Muscle of leg (tissue), 3 donors: ENCODE measurements at regions not wholly inside any gene's neighbourhood (a gene's known extent, or its start where the extent isn't known, plus 50 kb on each side); places are given as distances from the start of the nearest gene placed in this dataset.

Source experiments
- DNase-seq: peaks from one replicate; pipeline ENCODE4 v3.0.0; 2013
- H3K27ac ChIP-seq: one replicate; pipeline ENCODE4 v1.5.1; 2013; ENCODE audit warnings: mild to moderate bottlenecking, low read length, control low read depth
- H3K27me3 ChIP-seq: one replicate; pipeline ENCODE4 v1.6.1; 2013; ENCODE audit warnings: low read length; ENCODE audit not compliant: control insufficient read depth, insufficient read depth
- H3K36me3 ChIP-seq: one replicate; pipeline ENCODE4 v1.6.1; 2013; ENCODE audit warnings: low read length; ENCODE audit not compliant: control insufficient read depth, insufficient read depth
- H3K4me1 ChIP-seq: one replicate; pipeline ENCODE4 v1.6.1; 2013; ENCODE audit warnings: low read length; ENCODE audit not compliant: control insufficient read depth, insufficient read depth
- H3K4me3 ChIP-seq: one replicate; pipeline ENCODE4 v1.5.1; 2013; ENCODE audit warnings: low read length, control low read depth
- H3K9me3 ChIP-seq: replicated peaks from 2 replicates; pipeline ENCODE4 v1.6.1; 2013; ENCODE audit warnings: low read depth, low read length; ENCODE audit not compliant: control insufficient read depth
- WGBS: methylation state at CpG from one replicate; pipeline ENCODE4 v1.1.5; 2013; ENCODE audit warnings: missing lambda C conversion rate; ENCODE audit not compliant: insufficient coverage; 5-methylcytosine and 5-hydroxymethylcytosine counted together

GRCh38 chr5:163385824-163386223 is 51.6 kb upstream of the CCNG1 start:
- Histone ChIP-seq H3K27me3 (no peaks in the 10 kb centered on the region), H3K4me3 (no peak overlapping the region), H3K27ac (peak overlapping the region; percentile 60), H3K9me3 (no peaks in the 10 kb centered on the region), H3K36me3 (no peaks in the 10 kb centered on the region), H3K4me1 (no peaks in the 10 kb centered on the region)
- whole genome bisulfite sequencing: no CpG with 5 or more reads among the region's 1 CpG
- DNase-seq: no peak

GRCh38 chr5:163386352-163386751 is 51.0 kb upstream of the CCNG1 start:
- H3K27me3 ChIP-seq: no peaks in the 10 kb centered on the region

GRCh38 chr5:163387589-163388343 is 49.6 kb upstream of the CCNG1 start:
- no peaks in the 10 kb centered on the region for H3K27me3 ChIP-seq
- 20% methylated on average over 1 of the region's 5 CpGs for WGBS

More at GRCh38 chr5:163386352-163386751, 51.0 kb upstream of the CCNG1 start:
- Histone ChIP-seq H3K27ac (no peak overlapping the region), H3K4me3 (no peak overlapping the region), H3K4me1 (no peaks in the 10 kb centered on the region), H3K9me3 (no peaks in the 10 kb centered on the region), H3K36me3 (no peaks in the 10 kb centered on the region)
- peak; percentile 8 for DNase-seq

More at GRCh38 chr5:163387589-163388343, 49.6 kb upstream of the CCNG1 start:
- Histone ChIP-seq H3K36me3 (no peaks in the 10 kb centered on the region), H3K4me3 (no peak overlapping the region), H3K9me3 (no peaks in the 10 kb centered on the region), H3K27ac (no peak overlapping the region), H3K4me1 (no peaks in the 10 kb centered on the region)
- no peak for DNase-seq
